Amniotic epithelial cell (primary cell): ENCODE measurements at regions not wholly inside any gene's neighbourhood (a gene's known extent, or its start where the extent isn't known, plus 50 kb on each side); places are given as distances from the start of the nearest gene placed in this dataset.

Experiments used
- DNase-seq: peaks from one replicate; pipeline ENCODE4 v3.0.0-alpha.2; 2010; ENCODE audit warnings: low read depth

- no peak for DNase-seq
These were observed 75.3 kb upstream of the PLCL2 start for GRCh38 chr3:16809482-16809881.

GRCh38 chr3:16809993-16810392 is 74.8 kb upstream of the PLCL2 start:
- no peak for DNase-seq

GRCh38 chr3:16810593-16811367 is 74.0 kb upstream of the PLCL2 start:
- DNase-seq = no peak

GRCh38 chr3:16811950-16812349 is 72.8 kb upstream of the PLCL2 start:
- no peak for DNase-seq

GRCh38 chr3:16813336-16813735 is 71.4 kb upstream of the PLCL2 start:
- DNase-seq = no peak

- no peak for DNase-seq
These were observed 68.5 kb upstream of the PLCL2 start for GRCh38 chr3:16816048-16816780.

GRCh38 chr3:16817197-16817596 is 67.6 kb upstream of the PLCL2 start:
- DNase-seq = no peak

GRCh38 chr3:16818194-16818593 is 66.6 kb upstream of the PLCL2 start:
- no peak for DNase-seq

- no peak for DNase-seq
These were observed 65.8 kb upstream of the PLCL2 start for GRCh38 chr3:16818945-16819344.

GRCh38 chr3:16820485-16820884 is 64.3 kb upstream of the PLCL2 start:
- DNase-seq = no peak

GRCh38 chr3:16821053-16821452 is 63.7 kb upstream of the PLCL2 start:
- DNase-seq = no peak

GRCh38 chr3:16824081-16824696 is 60.6 kb upstream of the PLCL2 start:
- DNase-seq = no peak

- DNase-seq = no peak
These were observed 59.0 kb upstream of the PLCL2 start for GRCh38 chr3:16825617-16826204.

- peak; percentile 24 for DNase-seq
These were observed 55.9 kb upstream of the PLCL2 start for GRCh38 chr3:16828815-16829214.

GRCh38 chr3:16831846-16832245 is 52.9 kb upstream of the PLCL2 start:
- no peak for DNase-seq

- DNase-seq = no peak
These were observed 50.5 kb upstream of the PLCL2 start for GRCh38 chr3:16834214-16834613.

GRCh38 chr3:16834753-16835152 is 50.0 kb upstream of the PLCL2 start:
- DNase-seq = no peak
